ENCODE measurements at regions not wholly inside any gene's neighbourhood (a gene's known extent, or its start where the extent isn't known, plus 50 kb on each side); places are given as distances from the start of the nearest gene placed in this dataset.

- DNase-seq (ENCODE audit: low read depth, low spot score): no peak
- H2AFZ ChIP-seq (ENCODE audit: low read depth, low read length, poor library complexity, severe bottlenecking): no peak overlapping the region
- peak; percentile 47 for ATAC-seq
- H3K4me2 ChIP-seq (ENCODE audit: low read length): no peak overlapping the region
- no peak overlapping the region for H3K27ac ChIP-seq (ENCODE audit: low read depth, low read length)
- BruUV-seq (replicated peaks): no TSS peak
- no peak overlapping the region for H3K4me3 ChIP-seq (replicated peaks in 1 of 2; ENCODE audit: low read depth in 1 of 2, low read length in 2 of 2)
- no peaks in the 10 kb centered on the region for H3K79me2 ChIP-seq (ENCODE audit: insufficient read depth, low read length)
- POLR2A ChIA-PET: no interaction called here
- no peaks in the 10 kb centered on the region for H3K36me3 ChIP-seq (ENCODE audit: control insufficient read depth in 1 of 2, insufficient read depth in 2 of 2, low read length in 2 of 2)
- no peaks in the 10 kb centered on the region for H4K20me1 ChIP-seq (ENCODE audit: insufficient read depth)
- CTCF ChIA-PET: no interaction called here
- no peaks in the 10 kb centered on the region for H3K9me2 ChIP-seq (ENCODE audit: insufficient read depth)
- H3K9me3 ChIP-seq (ENCODE audit: control insufficient read depth in 1 of 2, insufficient read depth in 1 of 2, low read depth in 1 of 2, low read length in 2 of 2): no peaks in the 10 kb centered on the region
- no peak overlapping the region; the same call in 1 of the 2 replicates for H3K9ac ChIP-seq (ENCODE audit: low read length)
- intact Hi-C loops (cut with micrococcal nuclease): no loop called here
- peaks cover 0 to 25% of the 10 kb centered on the region in 2 experiments; a peak in 2 of 4 replicates for H3K4me1 ChIP-seq (ENCODE audit: control insufficient read depth in 1 of 2, insufficient read depth in 2 of 2, low read length in 2 of 2)
- RAD21 ChIA-PET (ENCODE audit: low non-redundant PET in 1 of 2, low total read pairs in 2 of 2, uncharacterized antibody in 2 of 2, unreplicated experiment in 2 of 2): no interaction called here
- no peaks in the 10 kb centered on the region for H3K27me3 ChIP-seq (ENCODE audit: insufficient read depth, low read length)
- peak in 1 of 3 experiments; percentile 11; a peak in 1 of 6 replicates for TF ChIP-seq CTCF (IDR thresholded peaks at IDR 0.05 in 2 of 3, conservative IDR thresholded peaks at IDR 0.05 in 1 of 3; ENCODE audit: borderline replicate concordance in 1 of 3, insufficient read depth in 1 of 3, low read depth in 2 of 3, low read length in 2 of 3)
- TF ChIP-seq YY1 (IDR thresholded peaks at IDR 0.05; ENCODE audit: extremely low read depth, insufficient replicate concordance, low read depth, low read length): no peak
Measured at GRCh38 chr15:100703032-100703578, 100.7 kb downstream of the ASB7 start.

DNA sequence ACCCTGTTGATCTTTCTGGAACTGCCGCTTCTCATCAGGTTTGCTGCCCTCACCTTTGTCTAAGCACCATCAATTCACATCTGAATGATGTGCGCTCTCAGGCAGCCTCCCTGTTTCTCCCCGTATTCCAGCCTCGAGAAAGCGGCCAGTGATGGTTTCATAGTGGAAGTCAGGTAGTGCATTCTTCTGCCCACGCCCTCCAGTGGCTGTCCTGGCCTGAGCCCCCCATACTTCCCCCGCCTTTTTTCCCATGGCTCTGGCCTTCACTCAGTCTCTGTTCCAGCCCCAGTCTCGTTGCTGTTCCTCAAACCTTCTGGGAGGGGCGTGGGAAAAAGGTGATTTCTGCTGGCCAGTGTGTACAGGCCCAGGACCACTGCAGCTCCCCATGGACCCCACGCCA is 101.3 kb downstream of the ASB7 start:
- no peak for ATAC-seq
- TF ChIP-seq ZNF274 (IDR thresholded peaks at IDR 0.05; ENCODE audit: low read depth, low read length) (no peak), FOSL1 (IDR thresholded peaks at IDR 0.05; ENCODE audit: low read depth) (no peak), ELF1 (IDR thresholded peaks at IDR 0.05; ENCODE audit: borderline replicate concordance, low read depth) (no peak), RAD21 (IDR thresholded peaks at IDR 0.05; ENCODE audit: low read depth) (no peak), EZH2phosphoT487 (IDR thresholded peaks at IDR 0.05; ENCODE audit: borderline replicate concordance) (no peak), MAX (IDR thresholded peaks at IDR 0.05) (no peak), YY1 (IDR thresholded peaks at IDR 0.05; ENCODE audit: extremely low read depth, insufficient replicate concordance, low read depth, low read length) (no peak)
- TF ChIP-seq, protein P1, sequence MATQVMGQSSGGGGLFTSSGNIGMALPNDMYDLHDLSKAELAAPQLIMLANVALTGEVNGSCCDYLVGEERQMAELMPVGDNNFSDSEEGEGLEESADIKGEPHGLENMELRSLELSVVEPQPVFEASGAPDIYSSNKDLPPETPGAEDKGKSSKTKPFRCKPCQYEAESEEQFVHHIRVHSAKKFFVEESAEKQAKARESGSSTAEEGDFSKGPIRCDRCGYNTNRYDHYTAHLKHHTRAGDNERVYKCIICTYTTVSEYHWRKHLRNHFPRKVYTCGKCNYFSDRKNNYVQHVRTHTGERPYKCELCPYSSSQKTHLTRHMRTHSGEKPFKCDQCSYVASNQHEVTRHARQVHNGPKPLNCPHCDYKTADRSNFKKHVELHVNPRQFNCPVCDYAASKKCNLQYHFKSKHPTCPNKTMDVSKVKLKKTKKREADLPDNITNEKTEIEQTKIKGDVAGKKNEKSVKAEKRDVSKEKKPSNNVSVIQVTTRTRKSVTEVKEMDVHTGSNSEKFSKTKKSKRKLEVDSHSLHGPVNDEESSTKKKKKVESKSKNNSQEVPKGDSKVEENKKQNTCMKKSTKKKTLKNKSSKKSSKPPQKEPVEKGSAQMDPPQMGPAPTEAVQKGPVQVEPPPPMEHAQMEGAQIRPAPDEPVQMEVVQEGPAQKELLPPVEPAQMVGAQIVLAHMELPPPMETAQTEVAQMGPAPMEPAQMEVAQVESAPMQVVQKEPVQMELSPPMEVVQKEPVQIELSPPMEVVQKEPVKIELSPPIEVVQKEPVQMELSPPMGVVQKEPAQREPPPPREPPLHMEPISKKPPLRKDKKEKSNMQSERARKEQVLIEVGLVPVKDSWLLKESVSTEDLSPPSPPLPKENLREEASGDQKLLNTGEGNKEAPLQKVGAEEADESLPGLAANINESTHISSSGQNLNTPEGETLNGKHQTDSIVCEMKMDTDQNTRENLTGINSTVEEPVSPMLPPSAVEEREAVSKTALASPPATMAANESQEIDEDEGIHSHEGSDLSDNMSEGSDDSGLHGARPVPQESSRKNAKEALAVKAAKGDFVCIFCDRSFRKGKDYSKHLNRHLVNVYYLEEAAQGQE (IDR thresholded peaks at IDR 0.05; ENCODE audit: low read depth): no peak
- Histone ChIP-seq H3K27ac (ENCODE audit: low read depth, low read length) (no peak overlapping the region), H3K4me2 (ENCODE audit: low read length) (0 out of 2 replicates have a peak overlapping the region, but pooled peaks have one; percentile 43), H3K79me2 (ENCODE audit: insufficient read depth, low read length) (no peaks in the 10 kb centered on the region), H3K36me3 (ENCODE audit: control insufficient read depth in 1 of 2, insufficient read depth in 2 of 2, low read length in 2 of 2) (no peaks in the 10 kb centered on the region), H2AFZ (ENCODE audit: low read depth, low read length, poor library complexity, severe bottlenecking) (no peak overlapping the region), H3K27me3 (ENCODE audit: insufficient read depth, low read length) (no peaks in the 10 kb centered on the region), H3K9me2 (ENCODE audit: insufficient read depth) (no peaks in the 10 kb centered on the region), H3K9me3 (ENCODE audit: control insufficient read depth in 1 of 2, insufficient read depth in 1 of 2, low read depth in 1 of 2, low read length in 2 of 2) (no peaks in the 10 kb centered on the region), H4K20me1 (ENCODE audit: insufficient read depth) (no peaks in the 10 kb centered on the region), H3K4me3 (replicated peaks in 1 of 2; ENCODE audit: low read depth in 1 of 2, low read length in 2 of 2) (no peak overlapping the region), H3K4me1 (ENCODE audit: control insufficient read depth in 1 of 2, insufficient read depth in 2 of 2, low read length in 2 of 2) (peaks cover 0 to 25% of the 10 kb centered on the region in 2 experiments; a peak in 2 of 4 replicates), H3K9ac (ENCODE audit: low read length) (no peak overlapping the region)
- intact Hi-C loops (cut with micrococcal nuclease): no loop called here
- ChIA-PET CTCF (no interaction called here), POLR2A (no interaction called here), RAD21 (ENCODE audit: low non-redundant PET in 1 of 2, low total read pairs in 2 of 2, uncharacterized antibody in 2 of 2, unreplicated experiment in 2 of 2) (no interaction called here)
- DNase-seq (ENCODE audit: low read depth, low spot score): no peak
- no TSS peak for BruUV-seq (replicated peaks)
